ENCODE measurements at regions not wholly inside any gene's neighbourhood (a gene's known extent, or its start where the extent isn't known, plus 50 kb on each side); places are given as distances from the start of the nearest gene placed in this dataset.

DNA sequence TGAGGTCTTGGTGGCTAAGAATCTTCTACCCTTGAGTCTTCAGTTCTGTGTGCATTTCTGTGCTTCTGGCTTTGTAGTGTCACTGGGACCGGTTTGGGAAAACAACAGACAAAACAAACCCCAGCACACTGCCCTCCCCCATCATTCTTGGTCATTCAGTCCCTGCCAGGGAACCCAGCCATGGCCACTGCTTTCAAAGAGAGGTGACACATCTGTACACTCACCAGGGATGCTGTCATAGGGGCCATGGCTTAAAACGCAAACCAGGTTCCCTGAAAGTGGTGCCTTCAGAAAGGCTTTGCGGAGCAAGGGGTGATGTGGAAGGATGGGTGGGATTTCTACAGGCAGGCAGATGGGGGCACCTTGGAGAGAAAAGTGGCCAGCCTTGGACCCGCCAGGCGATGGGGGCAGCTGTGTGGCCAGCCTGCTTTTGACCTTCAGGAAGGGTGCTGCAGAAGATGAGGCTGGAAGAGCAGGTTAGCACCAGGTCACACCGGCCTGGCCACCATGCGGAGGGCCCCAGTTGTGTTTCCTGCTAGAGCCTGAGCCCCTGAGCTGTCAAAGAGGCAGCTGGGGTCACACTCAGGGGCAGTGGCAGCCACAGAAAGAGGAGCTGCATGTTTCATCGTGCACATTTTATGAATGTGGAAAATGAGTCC, 101.3 kb downstream of the INHBB start:
- no peak overlapping the region for H3K27ac ChIP-seq
- ChIA-PET CTCF (interaction anchor here (0.6 kb wide), 1 partner anchor 54 kb away, joined by 3 read pairs; no protein-coding TSS in a partner anchor), POLR2A (ENCODE audit: low non-redundant PET) (no interaction called here)
- TF ChIP-seq CTCF (conservative IDR thresholded peaks at IDR 0.05; ENCODE audit: low read depth): no peak
- DNase-seq (ENCODE audit: low spot score): no peak

DNA sequence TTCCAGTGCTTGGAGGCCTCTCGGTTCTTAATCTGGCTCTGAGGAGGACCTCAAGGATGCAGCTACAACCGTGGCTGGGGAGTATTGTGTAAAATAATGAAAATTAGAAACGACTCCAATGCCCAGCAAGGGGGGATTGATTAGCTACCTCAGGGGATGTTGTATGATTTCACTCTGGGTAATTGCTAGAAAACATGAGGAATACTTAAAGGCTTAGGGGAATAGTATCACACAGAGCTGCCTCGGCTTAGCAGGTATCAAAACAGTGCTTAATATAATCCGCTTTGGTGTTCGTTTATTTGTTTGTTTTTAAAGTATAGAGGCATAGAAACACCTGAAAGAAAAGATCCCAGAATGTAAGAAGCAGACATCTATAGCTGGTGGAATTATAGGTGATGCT, 102.5 kb downstream of the INHBB start:
- no peak for DNase-seq (ENCODE audit: low spot score)
- no peak for TF ChIP-seq CTCF (conservative IDR thresholded peaks at IDR 0.05; ENCODE audit: low read depth)
- POLR2A ChIA-PET (ENCODE audit: low non-redundant PET): no interaction called here
- no peak overlapping the region for H3K27ac ChIP-seq
- CTCF ChIA-PET: no interaction called here

DNA sequence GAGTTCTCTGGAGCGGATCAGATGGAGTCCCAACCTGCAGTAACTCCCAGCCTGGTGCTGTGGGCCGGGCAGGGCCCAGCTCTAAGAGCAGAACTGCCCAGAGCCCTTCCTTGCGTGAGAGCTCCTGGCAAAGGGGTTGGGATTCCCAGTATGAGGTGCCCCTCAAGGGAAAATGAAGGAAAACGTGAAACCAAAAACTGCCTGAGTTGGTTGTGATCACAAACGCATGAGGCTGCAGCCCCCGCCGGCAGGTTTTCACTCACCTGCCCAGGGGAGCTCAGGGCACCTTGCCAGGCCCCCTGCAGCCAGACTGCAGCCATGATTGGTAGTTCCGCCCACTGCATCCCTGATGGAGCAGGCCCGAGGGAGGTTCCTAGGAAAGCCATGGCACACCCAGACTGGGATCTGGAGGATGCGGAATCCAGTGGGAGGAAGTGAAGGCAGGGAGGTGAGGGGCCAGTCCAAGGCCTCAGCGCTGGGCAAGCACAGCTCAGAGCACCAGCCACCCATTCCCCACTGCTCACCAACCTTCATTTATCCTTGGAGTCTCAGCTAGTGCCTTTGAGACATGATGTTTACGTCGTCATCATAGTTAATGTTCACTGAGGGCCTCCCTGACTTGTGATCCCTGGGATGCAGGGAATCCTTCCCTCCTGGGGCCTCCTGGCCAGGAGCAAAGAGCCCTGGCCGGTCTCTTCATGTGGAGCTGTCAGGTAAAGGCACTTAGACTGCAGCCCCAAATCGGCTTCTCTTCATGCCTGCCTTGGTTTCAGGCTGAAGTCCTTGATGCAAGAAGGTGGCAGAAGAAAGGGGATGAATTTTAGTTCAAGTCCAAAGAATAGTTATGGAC, 103.2 kb downstream of the INHBB start:
- no peak overlapping the region for H3K27ac ChIP-seq
- ChIA-PET POLR2A (ENCODE audit: low non-redundant PET) (no interaction called here), CTCF (no interaction called here)
- no peak for DNase-seq (ENCODE audit: low spot score)
- TF ChIP-seq CTCF (conservative IDR thresholded peaks at IDR 0.05; ENCODE audit: low read depth): no peak

DNA sequence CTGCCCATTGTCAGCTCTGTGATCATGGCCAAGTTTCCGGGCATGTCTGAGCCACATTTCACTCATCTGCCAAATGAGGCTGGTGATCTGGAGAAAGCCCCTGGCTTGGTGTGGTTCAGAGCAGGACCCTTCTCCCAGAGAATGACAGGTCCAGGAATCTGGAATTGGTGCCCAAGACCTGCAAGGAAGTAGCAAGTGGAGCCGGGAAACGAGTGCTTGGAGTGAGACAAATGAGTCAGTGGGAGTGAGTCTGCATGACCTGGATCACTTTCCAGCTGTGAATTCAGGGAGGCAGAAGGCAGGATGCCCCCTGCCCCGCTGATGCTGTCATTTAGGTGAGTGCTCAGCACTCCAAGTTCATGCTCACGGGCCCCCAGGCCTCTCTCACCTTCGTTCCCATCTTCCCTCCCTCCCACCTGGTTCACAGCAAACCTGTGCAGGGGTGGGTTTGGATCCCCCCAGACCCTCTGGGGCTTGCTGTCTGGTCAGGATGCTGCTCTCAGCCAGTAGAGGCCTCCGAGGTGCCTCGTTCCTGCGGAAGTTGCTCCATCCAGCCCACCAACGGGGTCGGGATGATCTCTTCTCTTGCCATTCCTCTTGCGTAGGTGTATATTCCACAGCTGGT, 104.4 kb downstream of the INHBB start:
- TF ChIP-seq CTCF (conservative IDR thresholded peaks at IDR 0.05; ENCODE audit: low read depth): no peak
- CTCF ChIA-PET: interaction anchor here (0.6 kb wide), 1 partner anchor 13 kb away, joined by 5 read pairs; no protein-coding TSS in a partner anchor
- no peak for DNase-seq (ENCODE audit: low spot score)
- POLR2A ChIA-PET (ENCODE audit: low non-redundant PET): no interaction called here
- H3K27ac ChIP-seq: no peak overlapping the region

GRCh38 chr2:120451334-120451733, 105.4 kb downstream of the INHBB start:
- POLR2A ChIA-PET (ENCODE audit: low non-redundant PET): no interaction called here
- CTCF ChIA-PET: no interaction called here
- no peak for TF ChIP-seq CTCF (conservative IDR thresholded peaks at IDR 0.05; ENCODE audit: low read depth)
- no peak overlapping the region for H3K27ac ChIP-seq
- DNase-seq (ENCODE audit: low spot score): no peak

DNA sequence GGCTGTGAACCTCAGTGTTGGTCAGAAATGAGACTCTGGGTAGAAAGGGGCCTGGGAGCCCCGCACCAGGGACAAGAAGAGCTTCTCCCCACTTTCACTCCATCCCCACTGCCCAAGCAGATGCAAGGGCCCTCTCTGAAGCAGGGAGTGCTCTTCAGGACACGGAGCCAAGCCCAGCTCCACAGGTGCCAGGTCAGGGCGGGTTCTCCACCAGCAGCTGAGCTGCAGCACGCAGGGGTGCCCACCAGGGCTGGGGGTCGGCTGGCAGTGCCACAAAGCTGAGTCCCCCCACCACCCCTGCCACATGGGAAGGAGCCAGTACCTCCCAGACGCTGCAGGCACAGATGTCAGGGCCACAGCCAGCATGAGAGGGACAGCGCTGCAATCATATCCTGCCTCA, 106.2 kb downstream of the INHBB start:
- ChIA-PET POLR2A (ENCODE audit: low non-redundant PET) (no interaction called here), CTCF (no interaction called here)
- no peak overlapping the region for H3K27ac ChIP-seq
- DNase-seq (ENCODE audit: low spot score): no peak
- TF ChIP-seq CTCF (conservative IDR thresholded peaks at IDR 0.05; ENCODE audit: low read depth): no peak
